ENCODE measurements at regions not wholly inside any gene's neighbourhood (a gene's known extent, or its start where the extent isn't known, plus 50 kb on each side); places are given as distances from the start of the nearest gene placed in this dataset.

DNA sequence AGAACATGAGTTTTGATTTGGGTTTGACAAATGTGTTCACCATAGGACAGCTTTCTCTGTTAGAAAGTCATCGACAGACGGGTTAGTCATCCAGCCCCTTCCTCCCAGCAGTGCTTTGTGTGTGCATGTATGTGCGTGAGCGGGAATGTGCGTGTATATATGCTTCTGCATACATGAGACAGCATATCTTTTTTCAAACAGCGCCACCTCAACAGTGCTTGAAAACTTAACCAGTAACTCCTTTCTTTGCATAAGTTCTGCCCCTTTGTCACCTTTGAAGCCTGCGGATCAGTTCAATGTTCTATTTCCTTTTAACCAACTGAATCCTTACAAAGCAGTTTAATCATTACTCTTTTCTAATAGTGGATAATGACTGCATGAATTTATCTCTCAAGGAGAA lies 351.4 kb downstream of the LPIN1 start:
- no peaks in the 10 kb centered on the region for H4K20me1 ChIP-seq (ENCODE audit: insufficient read depth, low read length)
- no peak overlapping the region for H2AFZ ChIP-seq (ENCODE audit: low read depth, low read length)
- no peaks in the 10 kb centered on the region for H3K4me1 ChIP-seq (ENCODE audit: insufficient read depth, low read length)
- H3K36me3 ChIP-seq (ENCODE audit: insufficient read depth, low read length), result no peaks in the 10 kb centered on the region
- H3K79me2 ChIP-seq (ENCODE audit: insufficient read depth, low read length), result no peaks in the 10 kb centered on the region
- no peak overlapping the region for H3K9ac ChIP-seq (ENCODE audit: low read depth, low read length)
- no peaks in the 10 kb centered on the region for H3K27me3 ChIP-seq (ENCODE audit: insufficient read depth, low read length, poor library complexity)
- no peak overlapping the region for H3K27ac ChIP-seq (ENCODE audit: low read length)
- TF ChIP-seq, protein P1, sequence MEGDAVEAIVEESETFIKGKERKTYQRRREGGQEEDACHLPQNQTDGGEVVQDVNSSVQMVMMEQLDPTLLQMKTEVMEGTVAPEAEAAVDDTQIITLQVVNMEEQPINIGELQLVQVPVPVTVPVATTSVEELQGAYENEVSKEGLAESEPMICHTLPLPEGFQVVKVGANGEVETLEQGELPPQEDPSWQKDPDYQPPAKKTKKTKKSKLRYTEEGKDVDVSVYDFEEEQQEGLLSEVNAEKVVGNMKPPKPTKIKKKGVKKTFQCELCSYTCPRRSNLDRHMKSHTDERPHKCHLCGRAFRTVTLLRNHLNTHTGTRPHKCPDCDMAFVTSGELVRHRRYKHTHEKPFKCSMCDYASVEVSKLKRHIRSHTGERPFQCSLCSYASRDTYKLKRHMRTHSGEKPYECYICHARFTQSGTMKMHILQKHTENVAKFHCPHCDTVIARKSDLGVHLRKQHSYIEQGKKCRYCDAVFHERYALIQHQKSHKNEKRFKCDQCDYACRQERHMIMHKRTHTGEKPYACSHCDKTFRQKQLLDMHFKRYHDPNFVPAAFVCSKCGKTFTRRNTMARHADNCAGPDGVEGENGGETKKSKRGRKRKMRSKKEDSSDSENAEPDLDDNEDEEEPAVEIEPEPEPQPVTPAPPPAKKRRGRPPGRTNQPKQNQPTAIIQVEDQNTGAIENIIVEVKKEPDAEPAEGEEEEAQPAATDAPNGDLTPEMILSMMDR (IDR thresholded peaks at IDR 0.05; ENCODE audit: borderline replicate concordance, extremely low read depth, low read length, poor library complexity, severe bottlenecking), result no peak
- TF ChIP-seq EZH2 (IDR thresholded peaks at IDR 0.05; ENCODE audit: borderline replicate concordance, low read depth, low read length, severe bottlenecking), result no peak
- no peaks in the 10 kb centered on the region for H3K9me3 ChIP-seq (ENCODE audit: insufficient read depth, low read length, severe bottlenecking)
- no peak overlapping the region for H3K4me3 ChIP-seq (ENCODE audit: low read depth in 1 of 2, low read length in 2 of 2)
- no peak overlapping the region for H3K4me2 ChIP-seq (ENCODE audit: insufficient read depth, low read length)
- no peak for DNase-seq
- ATAC-seq (ENCODE audit: insufficient read depth, low read depth), result no peak

DNA sequence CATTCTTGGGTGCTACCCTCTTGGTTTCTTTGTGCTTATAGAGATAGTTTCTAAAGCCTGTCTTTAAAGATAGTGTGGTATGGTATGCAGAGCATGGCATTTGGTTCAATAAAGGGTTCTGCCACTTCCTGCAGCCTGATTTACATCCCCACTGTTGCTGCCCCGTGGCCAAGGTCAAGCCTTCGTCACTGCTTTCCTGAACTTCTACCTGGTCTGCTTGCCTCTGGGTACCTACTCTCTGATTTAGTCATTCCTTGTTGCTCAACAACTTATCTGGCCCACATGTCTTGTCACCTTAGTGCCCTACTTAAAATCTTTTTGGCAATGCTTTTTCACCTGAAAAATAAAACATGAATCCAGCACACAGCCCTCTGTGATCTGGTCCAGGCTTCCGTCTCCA lies 352.9 kb downstream of the LPIN1 start:
- ATAC-seq (ENCODE audit: insufficient read depth, low read depth) (no peak), DNase-seq (no peak)
- Histone ChIP-seq H2AFZ (ENCODE audit: low read depth, low read length) (no peak overlapping the region), H3K36me3 (ENCODE audit: insufficient read depth, low read length) (no peaks in the 10 kb centered on the region), H3K9me3 (ENCODE audit: insufficient read depth, low read length, severe bottlenecking) (no peaks in the 10 kb centered on the region), H3K27me3 (ENCODE audit: insufficient read depth, low read length, poor library complexity) (no peaks in the 10 kb centered on the region), H3K4me3 (ENCODE audit: low read depth in 1 of 2, low read length in 2 of 2) (no peak overlapping the region), H3K79me2 (ENCODE audit: insufficient read depth, low read length) (no peaks in the 10 kb centered on the region), H4K20me1 (ENCODE audit: insufficient read depth, low read length) (no peaks in the 10 kb centered on the region), H3K4me2 (ENCODE audit: insufficient read depth, low read length) (no peak overlapping the region), H3K4me1 (ENCODE audit: insufficient read depth, low read length) (no peaks in the 10 kb centered on the region), H3K9ac (ENCODE audit: low read depth, low read length) (no peak overlapping the region), H3K27ac (ENCODE audit: low read length) (no peak overlapping the region)
- TF ChIP-seq EZH2 (IDR thresholded peaks at IDR 0.05; ENCODE audit: borderline replicate concordance, low read depth, low read length, severe bottlenecking), result no peak
- TF ChIP-seq, protein P1 (IDR thresholded peaks at IDR 0.05; ENCODE audit: borderline replicate concordance, extremely low read depth, low read length, poor library complexity, severe bottlenecking), result no peak

DNA sequence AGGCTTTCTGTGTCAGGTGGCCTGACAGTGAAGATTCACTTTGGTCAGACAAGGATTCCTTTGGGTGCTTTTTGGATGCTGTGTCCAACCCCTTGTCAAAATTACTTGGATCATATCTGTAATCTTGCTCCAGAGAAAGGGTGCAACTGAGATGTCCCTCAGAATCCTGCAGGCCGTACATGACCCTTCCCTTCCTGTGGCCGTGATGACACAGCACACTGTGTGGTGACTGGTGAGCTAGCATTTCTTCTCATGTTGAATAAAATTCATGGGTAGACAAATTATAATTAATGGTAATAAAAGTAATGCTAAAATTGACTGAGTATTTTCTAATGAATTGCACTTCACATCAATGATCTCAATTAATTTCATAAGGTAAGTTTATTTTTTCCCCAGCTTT lies 356.2 kb downstream of the LPIN1 start:
- Histone ChIP-seq H3K79me2 (ENCODE audit: insufficient read depth, low read length) (no peaks in the 10 kb centered on the region), H3K4me1 (ENCODE audit: insufficient read depth, low read length) (peaks cover 17% of the 10 kb centered on the region), H3K4me2 (ENCODE audit: insufficient read depth, low read length) (no peak overlapping the region), H3K9me3 (ENCODE audit: insufficient read depth, low read length, severe bottlenecking) (no peaks in the 10 kb centered on the region), H3K9ac (ENCODE audit: low read depth, low read length) (no peak overlapping the region), H3K36me3 (ENCODE audit: insufficient read depth, low read length) (no peaks in the 10 kb centered on the region), H4K20me1 (ENCODE audit: insufficient read depth, low read length) (no peaks in the 10 kb centered on the region), H3K27ac (ENCODE audit: low read length) (no peak overlapping the region), H3K27me3 (ENCODE audit: insufficient read depth, low read length, poor library complexity) (no peaks in the 10 kb centered on the region), H2AFZ (ENCODE audit: low read depth, low read length) (no peak overlapping the region), H3K4me3 (ENCODE audit: low read depth in 1 of 2, low read length in 2 of 2) (no peak overlapping the region)
- TF ChIP-seq, protein P1 (IDR thresholded peaks at IDR 0.05; ENCODE audit: borderline replicate concordance, extremely low read depth, low read length, poor library complexity, severe bottlenecking), result no peak
- TF ChIP-seq EZH2 (IDR thresholded peaks at IDR 0.05; ENCODE audit: borderline replicate concordance, low read depth, low read length, severe bottlenecking), result no peak
- DNase-seq (no peak), ATAC-seq (ENCODE audit: insufficient read depth, low read depth) (no peak)

DNA sequence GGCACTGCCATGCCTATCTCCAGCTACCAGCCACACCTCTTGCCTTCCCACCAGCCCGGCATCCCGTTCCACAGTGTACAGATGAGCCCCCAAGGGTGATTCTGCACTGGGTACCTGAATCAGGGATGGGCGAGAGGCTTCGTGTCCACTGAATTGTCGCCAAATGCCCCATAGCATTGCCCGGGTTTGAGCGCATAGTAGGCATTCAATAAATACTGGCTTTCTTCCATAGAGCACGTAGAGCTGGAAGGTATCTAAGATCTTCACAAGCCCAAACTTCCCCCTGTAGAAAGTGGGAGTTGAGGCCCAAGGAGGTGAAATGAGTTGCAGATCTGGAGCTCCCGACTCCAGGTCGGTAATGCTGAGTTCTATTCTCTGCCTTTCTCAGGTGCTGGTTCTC lies 358.7 kb downstream of the LPIN1 start:
- Histone ChIP-seq H3K9me3 (ENCODE audit: insufficient read depth, low read length, severe bottlenecking) (no peaks in the 10 kb centered on the region), H3K9ac (ENCODE audit: low read depth, low read length) (no peak overlapping the region), H3K79me2 (ENCODE audit: insufficient read depth, low read length) (no peaks in the 10 kb centered on the region), H2AFZ (ENCODE audit: low read depth, low read length) (no peak overlapping the region), H4K20me1 (ENCODE audit: insufficient read depth, low read length) (no peaks in the 10 kb centered on the region), H3K27me3 (ENCODE audit: insufficient read depth, low read length, poor library complexity) (no peaks in the 10 kb centered on the region), H3K4me2 (ENCODE audit: insufficient read depth, low read length) (no peak overlapping the region), H3K36me3 (ENCODE audit: insufficient read depth, low read length) (no peaks in the 10 kb centered on the region), H3K4me1 (ENCODE audit: insufficient read depth, low read length) (peaks cover 27% of the 10 kb centered on the region), H3K4me3 (ENCODE audit: low read depth in 1 of 2, low read length in 2 of 2) (no peak overlapping the region), H3K27ac (ENCODE audit: low read length) (no peak overlapping the region)
- ATAC-seq (ENCODE audit: insufficient read depth, low read depth), result no peak
- TF ChIP-seq EZH2 (IDR thresholded peaks at IDR 0.05; ENCODE audit: borderline replicate concordance, low read depth, low read length, severe bottlenecking), result no peak
- TF ChIP-seq, protein P1 (IDR thresholded peaks at IDR 0.05; ENCODE audit: borderline replicate concordance, extremely low read depth, low read length, poor library complexity, severe bottlenecking), result no peak
- no peak for DNase-seq
